Common myeloid progenitor, CD34-positive (primary cell): ENCODE measurements at regions not wholly inside any gene's neighbourhood (a gene's known extent, or its start where the extent isn't known, plus 50 kb on each side); places are given as distances from the start of the nearest gene placed in this dataset.
"Not testable (repeated sequence)": the region's sequence is repeated elsewhere in the genome, so short reads cannot be mapped to it uniquely, and the experiment has no call there.

ENCODE experiments used
- CTCF ChIA-PET: fragments of 350-600 bp; sonication (Branson Sonifier 250); formaldehyde crosslinking; loops from one replicate; lab custom pipeline; 2021; ENCODE audit warnings: antibody characterized with exemption; lab: Charles Lee
- POLR2A ChIA-PET: fragments of 350-600 bp; sonication (Branson Sonifier 250); formaldehyde crosslinking; loops from one replicate; lab custom pipeline; 2021; ENCODE audit warnings: antibody characterized with exemption; lab: Charles Lee
- DNase-seq, 3 donors: peaks; one replicate each; pipeline versions ENCODE4 v3.0.0 to v3.0.0-alpha.2; 2013
- H3K27ac ChIP-seq, 2 experiments: 1 replicate in 1 of 2; 2 replicates in 1 of 2; pipeline ENCODE4 v1.7.0; 2013; ENCODE audit warnings: inconsistent platforms in 2 of 2, low read length in 2 of 2, mild to moderate bottlenecking in 2 of 2, low read depth in 1 of 2, moderate library complexity in 1 of 2; ENCODE audit not compliant: severe bottlenecking in 2 of 2, insufficient read depth in 1 of 2, poor library complexity in 1 of 2
- H3K27me3 ChIP-seq, 5 experiments: replicated peaks in 2 of 5; 1 replicate in 3 of 5; 2 replicates in 2 of 5; pipeline versions ENCODE4 v1.6.1 to v1.7.0; 2013; ENCODE audit warnings: low read length in 4 of 5, mild to moderate bottlenecking in 2 of 5, moderate library complexity in 2 of 5, inconsistent platforms in 1 of 5; ENCODE audit not compliant: insufficient read depth in 5 of 5, control insufficient read depth in 4 of 5
- H3K36me3 ChIP-seq, 4 experiments: 1 replicate in 2 of 4; 2 replicates in 2 of 4; pipeline versions ENCODE4 v1.6.1 to v1.7.0; 2013; ENCODE audit warnings: low read length in 3 of 4, control low read depth in 1 of 4, mild to moderate bottlenecking in 1 of 4; ENCODE audit not compliant: control insufficient read depth in 4 of 4, insufficient read depth in 4 of 4
- H3K4me1 ChIP-seq, 4 experiments: 1 replicate in 3 of 4; 2 replicates in 1 of 4; pipeline versions ENCODE4 v1.6.1 to v1.7.1; 2013; ENCODE audit warnings: low read length in 3 of 4, mild to moderate bottlenecking in 3 of 4, control low read depth in 1 of 4, inconsistent platforms in 1 of 4, moderate library complexity in 1 of 4; ENCODE audit not compliant: control insufficient read depth in 4 of 4, insufficient read depth in 4 of 4; ENCODE audit errors: control extremely low read depth in 1 of 4
- H3K4me3 ChIP-seq, 7 experiments: 1 replicate in 4 of 7; 2 replicates in 3 of 7; pipeline versions ENCODE4 v1.5.1 to v1.7.0; 2013; ENCODE audit warnings: mild to moderate bottlenecking in 7 of 7, low read length in 6 of 7, moderate library complexity in 6 of 7, inconsistent platforms in 2 of 7, low read depth in 2 of 7, control low read depth in 1 of 7; ENCODE audit not compliant: insufficient read depth in 4 of 7, control insufficient read depth in 1 of 7; ENCODE audit errors: extremely low read depth in 1 of 7
- H3K9me3 ChIP-seq, 5 experiments: 1 replicate in 4 of 5; 2 replicates in 1 of 5; pipeline versions ENCODE4 v1.6.1 to v1.7.1; 2013; ENCODE audit warnings: low read length in 4 of 5, mild to moderate bottlenecking in 2 of 5, inconsistent platforms in 1 of 5, low read depth in 1 of 5, moderate library complexity in 1 of 5; ENCODE audit not compliant: control insufficient read depth in 4 of 5, insufficient read depth in 2 of 5; ENCODE audit errors: control extremely low read depth in 1 of 5
- WGBS: methylation state at CpG from one replicate; pipeline ENCODE4 v1.1.5; 2013; ENCODE audit not compliant: insufficient coverage; 5-methylcytosine and 5-hydroxymethylcytosine counted together

- Histone ChIP-seq H3K4me1 (no peaks in the 10 kb centered on the region), H3K4me3 (no peak overlapping the region), H3K36me3 (no peaks in the 10 kb centered on the region), H3K27me3 (no peaks in the 10 kb centered on the region), H3K27ac (no peak overlapping the region), H3K9me3 (no peaks in the 10 kb centered on the region)
- ChIA-PET CTCF (no interaction called here), POLR2A (no interaction called here)
- WGBS = 78% methylated on average over 2 of the region's 5 CpGs
- DNase-seq = no peak
Observed at GRCh38 chr13:67932991-67933390, 702.9 kb upstream of the PCDH9 start.

- no peaks in the 10 kb centered on the region for H3K4me1 ChIP-seq
- no peak overlapping the region for H3K4me3 ChIP-seq
- ChIA-PET POLR2A (no interaction called here), CTCF (no interaction called here)
- WGBS = 93% methylated on average over 2 of the region's 5 CpGs
- H3K27me3 ChIP-seq = no peaks in the 10 kb centered on the region
- no peak for DNase-seq
- H3K9me3 ChIP-seq = peaks cover 0 to 5% (median 0%) of the 10 kb centered on the region in 5 experiments
- H3K27ac ChIP-seq = no peak overlapping the region
- H3K36me3 ChIP-seq = no peaks in the 10 kb centered on the region
Observed at GRCh38 chr13:67917291-67917987, 687.3 kb upstream of the PCDH9 start.

- WGBS = 89% methylated on average over 1 of the region's 1 CpG
- Histone ChIP-seq H3K4me3 (no peak overlapping the region), H3K9me3 (peaks cover 0 to 5% (median 0%) of the 10 kb centered on the region in 5 experiments), H3K27me3 (no peaks in the 10 kb centered on the region), H3K27ac (no peak overlapping the region), H3K4me1 (no peaks in the 10 kb centered on the region), H3K36me3 (no peaks in the 10 kb centered on the region)
- POLR2A ChIA-PET = no interaction called here
- peak in 1 of 3 donors; percentile 1 for DNase-seq
- CTCF ChIA-PET = no interaction called here
Observed at GRCh38 chr13:67916650-67917049, 686.5 kb upstream of the PCDH9 start.

GRCh38 chr13:67914535-67914934 is 684.4 kb upstream of the PCDH9 start:
- ChIA-PET CTCF (no interaction called here), POLR2A (no interaction called here)
- no peaks in the 10 kb centered on the region for H3K4me1 ChIP-seq
- H3K27me3 ChIP-seq = no peaks in the 10 kb centered on the region
- no peaks in the 10 kb centered on the region for H3K36me3 ChIP-seq
- H3K4me3 ChIP-seq = no peak overlapping the region
- WGBS = no CpG with 5 or more reads among the region's 27 CpGs
- peaks cover 0 to 5% (median 0%) of the 10 kb centered on the region in 5 experiments for H3K9me3 ChIP-seq
- no peak overlapping the region for H3K27ac ChIP-seq
- no peak for DNase-seq

- H3K27me3 ChIP-seq, POLR2A ChIA-PET, H3K9me3 ChIP-seq, H3K4me1 ChIP-seq, H3K36me3 ChIP-seq, DNase-seq, CTCF ChIA-PET, H3K27ac ChIP-seq, H3K4me3 ChIP-seq: not testable (repeated sequence)
- 100% methylated on average over 2 of the region's 8 CpGs for WGBS
Observed at GRCh38 chr13:67902960-67903359, 672.8 kb upstream of the PCDH9 start.

GRCh38 chr13:67880916-67881315 is 650.8 kb upstream of the PCDH9 start:
- CTCF ChIA-PET = interaction anchor here (1.2 kb wide), 1 partner anchor 10 kb away, joined by 4 read pairs; no protein-coding TSS in a partner anchor
- WGBS = no CpG with 5 or more reads among the region's 1 CpG
- H3K4me3 ChIP-seq = no peak overlapping the region
- H3K27me3 ChIP-seq = no peaks in the 10 kb centered on the region
- no peak overlapping the region for H3K27ac ChIP-seq
- POLR2A ChIA-PET = no interaction called here
- no peaks in the 10 kb centered on the region for H3K4me1 ChIP-seq
- H3K36me3 ChIP-seq = no peaks in the 10 kb centered on the region
- DNase-seq = no peak
- H3K9me3 ChIP-seq = peaks cover 0 to 3% (median 0%) of the 10 kb centered on the region in 5 experiments

- peaks cover 0 to 3% (median 0%) of the 10 kb centered on the region in 5 experiments for H3K9me3 ChIP-seq
Observed at GRCh38 chr13:67878376-67878775, 648.2 kb upstream of the PCDH9 start.

More at GRCh38 chr13:67878376-67878775, 648.2 kb upstream of the PCDH9 start:
- no peaks in the 10 kb centered on the region for H3K36me3 ChIP-seq
- no peaks in the 10 kb centered on the region for H3K4me1 ChIP-seq
- no peak overlapping the region for H3K27ac ChIP-seq
- no peaks in the 10 kb centered on the region for H3K27me3 ChIP-seq
- WGBS = 95% methylated on average over 5 of the region's 8 CpGs
- ChIA-PET CTCF (no interaction called here), POLR2A (no interaction called here)
- DNase-seq = no peak
- H3K4me3 ChIP-seq = no peak overlapping the region
